ENCODE measurements at regions not wholly inside any gene's neighbourhood (a gene's known extent, or its start where the extent isn't known, plus 50 kb on each side); places are given as distances from the start of the nearest gene placed in this dataset.

- H3T11ph ChIP-seq (ENCODE audit: low read length), result no peak overlapping the region
- H3K14ac ChIP-seq (ENCODE audit: insufficient read depth, low read length), result no peak overlapping the region
- H3K56ac ChIP-seq (ENCODE audit: insufficient read length, low read depth, low read length), result no peak overlapping the region
- TF ChIP-seq CTCF (conservative IDR thresholded peaks at IDR 0.05), result no peak
- H3K27ac ChIP-seq (ENCODE audit: insufficient read length, low read depth, low read length), result no peak overlapping the region
- no peak overlapping the region for H4K8ac ChIP-seq (replicated peaks; ENCODE audit: insufficient read length, low read depth, low read length)
- no peak for DNase-seq
- no peaks in the 10 kb centered on the region for H3K23me2 ChIP-seq (ENCODE audit: insufficient read length, low read depth, low read length, poor library complexity, severe bottlenecking)
- Mint-ChIP-seq H3K4me1 (peaks cover 7 to 16% of the 10 kb centered on the region in 2 experiments), H3K27ac (no peak overlapping the region), H3K4me3 (no peak overlapping the region), H3K36me3 (ENCODE audit: insufficient read depth in 1 of 3, low read depth in 3 of 3) (no peaks in the 10 kb centered on the region), H3K27me3 (ENCODE audit: low read depth) (no peaks in the 10 kb centered on the region), H3K9me3 (no peaks in the 10 kb centered on the region)
- H2BK12ac ChIP-seq (ENCODE audit: insufficient read length, low read depth, low read length), result no peak overlapping the region
- WGBS (ENCODE audit: extremely low coverage, insufficient read length, low lambda C conversion rate), result no CpG with 5 or more reads among the region's 2 CpGs
- no peaks in the 10 kb centered on the region for H3K9me3 ChIP-seq (ENCODE audit: control insufficient read depth, low read depth, low read length)
- H4K91ac ChIP-seq (ENCODE audit: insufficient read length, low read depth, low read length), result no peak overlapping the region
- H3K79me2 ChIP-seq (ENCODE audit: insufficient read depth, low read length), result no peaks in the 10 kb centered on the region
- H3K4ac ChIP-seq (ENCODE audit: low read depth, low read length), result no peak overlapping the region
- no peak overlapping the region for H3K4me2 ChIP-seq (ENCODE audit: insufficient read depth, insufficient read length, low read length)
- no peaks in the 10 kb centered on the region for H3K27me3 ChIP-seq (ENCODE audit: insufficient read depth, low read length)
- H3K23ac ChIP-seq (ENCODE audit: insufficient read length, low read depth, low read length), result no peak overlapping the region
- H3K4me1 ChIP-seq (ENCODE audit: insufficient read depth, low read length), result no peaks in the 10 kb centered on the region
- no peaks in the 10 kb centered on the region for H4K20me1 ChIP-seq (ENCODE audit: control insufficient read depth, insufficient read depth, insufficient read length)
- H2BK15ac ChIP-seq (ENCODE audit: low read depth, low read length), result no peak overlapping the region
- no peak overlapping the region for H2AFZ ChIP-seq (ENCODE audit: low read length)
- H3K18ac ChIP-seq (ENCODE audit: insufficient read length, low read depth, low read length), result no peak overlapping the region
- no peak overlapping the region for H2BK20ac ChIP-seq (ENCODE audit: low read depth, low read length, poor library complexity, severe bottlenecking)
- no peak overlapping the region for H2BK120ac ChIP-seq (ENCODE audit: low read depth, low read length, poor library complexity, severe bottlenecking)
- no peak overlapping the region for H4K5ac ChIP-seq (ENCODE audit: insufficient read length, low read depth, low read length)
- no peak overlapping the region for H2AK5ac ChIP-seq (ENCODE audit: insufficient read length, low read length)
- H2BK5ac ChIP-seq (ENCODE audit: insufficient read length, low read length), result no peak overlapping the region
- H3K9ac ChIP-seq (ENCODE audit: extremely low read depth, insufficient read length, low read length), result no peak overlapping the region
- H3K79me1 ChIP-seq (ENCODE audit: insufficient read depth, low read depth, low read length, poor library complexity, severe bottlenecking), result no peaks in the 10 kb centered on the region
These were observed 132.8 kb upstream of the DPH6 start for GRCh38 chr15:35678774-35679173.

Data from H9 (cell line).